Activated CD4-positive, alpha-beta T cell treated with anti-CD3 and anti-CD28 coated beads, Interleukin-2, Interleukin-6, amounts not matched to agents 100 ng/mL and 50 ng/mL, durations not matched to agents 16 hours and 8 hours (primary cell): ENCODE measurements at regions not wholly inside any gene's neighbourhood (a gene's known extent, or its start where the extent isn't known, plus 50 kb on each side); places are given as distances from the start of the nearest gene placed in this dataset.
"Not testable (repeated sequence)": the region's sequence is repeated elsewhere in the genome, so short reads cannot be mapped to it uniquely, and the experiment has no call there.

Source experiments
- DNase-seq: peaks from one replicate; pipeline ENCODE4 v3.0.0-alpha.2; 2020

DNA sequence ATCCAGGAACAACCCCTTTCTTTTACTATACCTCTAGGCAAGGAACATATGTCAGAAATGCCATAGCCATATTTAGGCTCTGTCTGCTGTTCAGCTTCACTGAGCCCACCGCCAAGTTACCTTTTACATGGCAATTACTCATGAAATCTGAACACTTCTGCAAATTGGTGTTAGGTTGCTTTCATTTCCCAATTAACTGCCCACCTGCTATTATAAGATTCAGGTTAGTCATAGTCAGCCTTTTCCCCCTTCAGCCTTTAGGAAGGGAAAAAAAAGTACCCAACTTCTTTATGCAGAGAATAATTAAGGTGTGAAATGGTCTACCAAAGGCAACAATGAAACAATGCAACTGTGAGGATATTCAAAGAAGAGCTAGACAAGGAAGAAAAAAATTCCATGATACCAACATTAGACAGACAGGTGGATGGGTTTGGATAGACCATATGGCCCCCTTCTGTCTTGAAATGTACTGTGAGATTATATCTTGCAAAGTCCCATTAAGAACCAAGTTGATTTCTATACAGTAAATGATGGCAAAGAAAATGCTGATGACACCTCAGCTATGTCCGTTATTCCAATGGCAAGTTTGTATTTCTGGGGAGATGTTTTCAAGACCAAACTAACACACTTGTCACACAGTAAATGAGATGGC is 442.1 kb upstream of the NRP1 start:
- no peak for DNase-seq

DNA sequence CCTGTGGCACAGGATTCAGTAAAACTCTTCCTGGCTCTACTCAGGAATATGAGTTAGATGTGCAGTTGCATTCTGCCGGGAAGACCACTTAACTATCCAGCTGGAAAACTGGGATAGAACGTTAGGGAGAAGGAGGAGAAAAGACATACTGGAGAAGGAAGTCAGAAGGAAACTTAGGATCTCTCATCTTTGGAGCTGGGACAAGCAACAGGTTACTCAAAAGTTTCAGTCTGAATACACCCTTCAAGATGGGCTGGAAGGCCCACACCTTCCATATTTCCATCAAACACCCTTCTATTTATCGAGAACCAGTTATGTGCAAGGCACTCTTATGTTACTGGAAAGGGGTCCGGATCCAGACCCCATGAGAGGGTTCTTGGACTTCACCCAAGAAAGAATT is 440.4 kb upstream of the NRP1 start:
- no peak for DNase-seq

DNA sequence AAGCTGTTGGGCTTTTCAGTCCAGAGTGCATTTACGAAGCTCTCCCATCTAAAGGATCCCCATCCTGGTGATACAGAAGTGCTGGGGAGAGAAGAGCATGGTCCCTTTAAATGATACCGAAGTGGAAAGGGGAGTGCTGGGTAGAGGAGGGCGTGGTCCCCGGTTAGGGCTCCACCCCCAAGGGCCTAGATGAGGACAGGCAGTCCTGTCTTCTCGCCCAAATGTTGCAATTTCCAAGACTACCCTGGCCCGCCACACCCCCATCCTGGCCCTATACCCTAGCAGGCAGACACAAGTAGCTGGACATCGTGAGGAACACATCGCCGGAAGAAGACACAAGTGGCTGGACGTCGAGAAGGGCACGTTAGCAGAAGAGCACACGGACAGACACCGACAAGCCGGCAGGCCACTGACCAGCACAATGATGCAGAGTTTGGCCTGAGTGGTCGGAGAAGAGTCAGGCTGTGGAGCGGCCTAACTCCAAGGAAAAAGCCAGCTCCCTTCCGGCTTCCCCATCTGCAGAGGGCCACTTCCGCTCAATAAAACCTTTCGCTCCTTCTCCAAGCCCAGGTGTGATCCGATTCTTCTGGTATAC is 439.5 kb upstream of the NRP1 start:
- DNase-seq, result no peak

DNA sequence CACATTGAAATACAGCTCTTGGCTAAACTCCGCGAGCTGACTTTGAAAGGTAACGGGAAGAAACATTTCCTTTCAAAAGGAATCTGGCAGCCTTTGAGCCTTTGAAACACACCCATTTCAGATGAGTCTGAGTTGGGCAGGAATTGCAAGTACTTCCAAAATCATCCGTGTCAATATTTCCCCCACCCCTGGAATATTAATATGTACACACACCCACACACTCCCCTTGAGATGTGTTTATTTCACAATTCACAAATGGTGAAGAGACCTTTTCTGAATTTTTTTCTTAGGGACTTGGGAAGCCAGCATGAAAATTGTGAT is 438.7 kb upstream of the NRP1 start:
- DNase-seq, result no peak

DNA sequence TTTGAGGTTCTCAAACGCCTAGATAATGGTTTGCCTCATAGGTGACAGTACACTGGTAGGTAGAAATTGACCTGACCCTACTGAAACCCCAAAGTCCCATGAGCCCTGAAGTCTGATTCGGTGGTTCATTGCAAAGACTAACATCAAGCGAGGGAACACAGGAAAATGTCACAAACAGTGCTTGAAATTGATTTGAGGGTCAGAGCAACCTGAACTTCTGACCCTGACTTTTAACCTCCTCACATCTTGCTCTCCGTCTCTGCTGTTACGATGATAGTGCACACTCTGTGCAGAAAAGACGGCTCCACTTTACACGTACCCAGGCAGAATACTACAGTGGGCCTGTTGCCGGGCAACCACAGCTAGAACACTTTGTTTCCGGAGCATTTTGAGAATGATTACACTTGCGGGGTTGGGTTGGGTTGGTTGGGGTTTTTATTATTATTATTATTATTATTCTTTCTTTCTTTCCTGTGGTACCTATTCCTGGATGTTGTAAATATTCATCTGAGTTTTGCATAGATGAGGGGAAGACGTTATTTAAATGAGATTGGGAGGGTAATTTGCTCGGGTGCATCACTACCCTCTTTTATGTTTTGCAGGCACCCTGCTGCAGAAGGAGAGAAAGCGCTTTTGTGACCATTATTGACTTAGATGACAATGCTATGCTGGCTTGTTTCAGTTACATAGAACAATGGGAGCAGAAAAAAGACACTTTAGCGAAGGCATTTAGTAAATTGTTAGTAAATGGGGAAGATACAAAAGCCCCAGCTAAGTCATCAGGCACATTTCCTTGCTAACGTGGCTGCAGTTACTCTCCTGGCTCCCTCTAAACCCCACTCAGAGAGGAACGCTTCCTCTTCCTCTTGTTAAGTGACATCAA is 438.1 kb upstream of the NRP1 start:
- no peak for DNase-seq

DNA sequence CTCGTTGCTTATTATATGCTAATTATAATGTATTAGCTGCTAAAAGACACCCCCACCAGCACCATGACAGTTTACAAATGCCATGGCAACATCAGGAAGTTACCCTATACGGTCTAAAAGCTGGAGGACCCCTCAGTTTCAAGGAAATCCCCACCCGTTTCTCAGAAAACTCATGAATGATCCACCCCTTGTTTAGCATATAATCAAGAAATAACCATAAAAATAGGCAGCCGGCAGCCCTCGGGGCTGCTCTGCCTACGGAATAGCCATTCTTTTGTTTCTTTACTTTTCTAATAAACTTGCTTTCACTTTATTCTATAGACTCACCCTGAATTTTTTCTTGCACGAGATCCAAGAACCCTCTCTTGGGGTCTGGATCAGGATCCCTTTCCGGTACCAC is 437.4 kb upstream of the NRP1 start:
- not testable (repeated sequence) for DNase-seq

DNA sequence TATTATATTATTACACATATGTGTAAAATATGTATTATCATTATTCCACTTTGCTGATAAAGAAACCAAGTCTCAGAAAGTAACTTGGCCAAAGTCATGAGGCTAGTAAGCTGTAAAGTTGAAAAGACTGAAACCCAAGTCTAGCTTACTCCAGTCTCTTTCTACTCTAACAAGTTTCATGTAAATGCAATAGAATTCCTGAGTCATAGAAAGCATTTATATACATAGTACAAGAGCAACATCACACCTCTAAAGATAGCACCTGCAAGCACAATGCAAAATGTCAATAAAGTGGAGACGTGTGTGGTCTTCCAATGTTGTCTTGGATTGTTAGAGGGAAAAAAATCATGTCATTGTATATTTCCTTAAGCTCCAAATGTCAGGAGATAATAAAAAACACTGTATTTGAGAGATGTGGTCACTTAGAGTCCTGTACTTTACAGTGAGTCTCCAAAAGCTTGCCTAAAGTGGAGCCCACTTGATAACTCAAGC is 430.3 kb upstream of the NRP1 start:
- no peak for DNase-seq

DNA sequence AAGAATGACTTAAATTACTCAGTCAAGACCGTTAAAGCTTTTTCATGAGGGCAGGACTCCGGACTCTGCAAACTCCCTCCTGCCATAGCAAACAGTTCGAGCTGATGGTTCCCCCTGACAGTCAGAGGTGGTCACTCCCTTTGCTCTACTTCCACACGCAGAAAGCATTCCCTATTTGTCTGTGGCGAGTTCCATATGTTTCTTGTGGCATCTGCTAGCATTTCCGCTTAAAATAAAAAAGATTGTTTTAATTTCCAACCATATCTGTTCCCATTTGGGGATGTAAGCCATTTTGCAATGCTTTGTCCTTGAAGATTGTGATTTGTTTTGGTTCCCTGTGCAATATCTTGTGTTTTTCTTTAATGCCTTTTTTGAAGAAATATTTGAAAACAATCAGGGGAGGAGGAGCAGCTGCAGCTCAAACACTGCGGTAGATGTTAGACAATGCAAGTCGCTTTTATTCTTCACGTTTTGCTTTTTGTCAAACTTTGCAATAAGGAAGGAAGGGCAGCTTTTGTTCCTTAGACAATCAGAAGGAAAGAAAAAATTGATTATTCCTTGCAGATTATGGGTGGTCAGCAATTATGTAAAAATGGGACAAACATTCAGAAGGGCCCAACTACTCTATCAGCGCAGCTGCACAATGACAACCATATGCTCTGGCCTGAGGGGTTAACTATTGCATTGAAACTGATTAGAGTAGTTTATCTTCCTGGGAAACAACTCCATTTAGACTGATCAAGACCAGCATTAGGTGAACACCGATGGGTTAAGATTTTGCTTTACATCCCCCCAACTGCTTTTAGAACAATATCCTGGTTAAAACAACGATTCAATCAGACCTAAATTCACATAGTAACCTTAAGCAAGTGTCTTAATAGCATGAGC is 425.8 kb upstream of the NRP1 start:
- no peak for DNase-seq

DNA sequence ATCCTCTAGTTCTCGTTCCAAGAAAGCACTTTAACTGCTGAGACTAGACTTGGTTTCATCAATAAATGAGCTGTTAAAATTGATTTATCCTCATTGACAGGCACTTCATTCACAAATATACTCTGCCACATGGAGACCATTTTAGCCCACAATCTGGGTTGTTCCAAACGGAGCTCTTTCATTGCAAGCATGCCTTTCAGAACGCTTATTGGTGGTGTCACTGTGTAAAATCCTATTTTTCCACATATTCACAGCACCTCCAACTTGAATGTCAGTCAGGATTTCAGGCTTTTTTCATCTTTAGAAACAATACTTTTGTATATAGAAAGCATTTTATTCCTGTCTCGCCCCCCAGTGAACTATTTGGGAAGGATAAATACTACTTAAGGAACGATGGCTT is 424.7 kb upstream of the NRP1 start:
- no peak for DNase-seq

DNA sequence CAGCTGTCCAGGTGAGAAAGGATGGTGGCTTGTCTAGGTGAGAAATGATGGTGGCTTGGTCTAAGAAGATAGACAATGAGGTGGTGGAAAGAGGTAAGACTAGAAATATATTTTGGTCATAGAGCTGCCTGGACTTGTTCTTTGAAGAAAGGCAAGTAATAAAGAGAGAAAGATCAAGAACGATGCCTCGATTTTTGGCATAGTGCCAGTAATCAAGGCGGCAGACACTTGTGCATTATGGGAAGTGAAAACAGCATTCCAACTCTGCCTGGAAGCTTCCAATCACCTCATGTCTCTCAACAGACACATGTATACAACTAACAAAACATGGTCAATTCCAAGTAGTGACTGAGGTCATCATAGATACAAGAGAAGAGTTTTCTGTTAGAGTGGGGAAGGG is 423.8 kb upstream of the NRP1 start:
- DNase-seq, result no peak

DNA sequence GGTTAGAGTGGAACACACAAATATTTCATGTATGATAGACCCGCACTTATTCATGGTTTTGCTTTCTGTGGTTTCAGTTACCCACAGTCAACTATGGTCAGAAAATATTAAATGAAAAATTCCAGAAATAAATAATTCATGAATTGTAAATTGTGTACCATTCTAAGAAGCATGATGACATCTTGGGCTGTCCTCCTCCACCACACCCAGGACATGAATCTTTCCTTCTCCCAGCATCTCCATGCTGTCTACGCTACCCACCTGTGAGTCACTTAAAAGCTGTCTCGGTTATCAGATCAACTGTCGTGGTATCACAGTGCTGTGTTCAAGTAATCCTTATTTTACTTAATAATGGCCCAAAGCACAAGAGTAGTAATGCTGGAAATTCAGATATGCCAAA is 419.6 kb upstream of the NRP1 start:
- DNase-seq, result no peak

DNA sequence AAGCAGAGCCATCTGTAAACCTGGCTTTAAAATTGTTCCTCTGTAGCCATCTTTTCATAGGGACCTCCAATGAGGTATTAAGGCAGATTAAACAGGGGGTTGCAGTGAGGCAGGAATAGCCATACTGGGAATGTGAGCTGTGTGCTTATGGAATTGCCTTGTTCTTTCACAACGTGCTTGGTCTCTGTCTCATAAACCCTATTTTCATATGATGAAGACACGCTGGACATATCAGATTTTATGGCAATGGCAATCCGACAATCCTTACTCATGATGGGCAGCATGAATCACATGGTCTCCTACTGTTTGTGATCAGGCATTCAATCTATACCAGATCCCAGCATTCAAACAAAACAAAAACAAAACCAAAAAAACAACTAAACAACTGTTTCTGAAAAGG is 418.9 kb upstream of the NRP1 start:
- DNase-seq, result no peak

DNA sequence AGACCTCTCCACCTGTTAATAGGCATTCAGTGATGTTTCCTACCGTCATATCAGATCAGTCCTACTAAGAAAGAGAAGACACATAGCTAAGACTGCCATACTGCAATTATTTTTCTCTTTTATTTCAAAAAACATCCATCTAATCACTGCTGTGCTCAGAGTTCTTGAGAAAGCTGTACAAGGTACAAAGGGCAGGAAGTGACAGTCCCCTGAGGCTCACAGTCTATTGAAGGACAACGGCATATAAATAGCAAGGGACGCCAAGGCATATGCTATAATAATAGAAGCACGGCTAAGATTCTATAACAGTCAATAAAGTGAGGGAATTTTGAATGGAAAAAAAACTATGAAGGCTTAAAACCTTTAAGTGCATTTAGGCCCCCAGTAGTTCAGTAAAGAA is 415.3 kb upstream of the NRP1 start:
- no peak for DNase-seq

DNA sequence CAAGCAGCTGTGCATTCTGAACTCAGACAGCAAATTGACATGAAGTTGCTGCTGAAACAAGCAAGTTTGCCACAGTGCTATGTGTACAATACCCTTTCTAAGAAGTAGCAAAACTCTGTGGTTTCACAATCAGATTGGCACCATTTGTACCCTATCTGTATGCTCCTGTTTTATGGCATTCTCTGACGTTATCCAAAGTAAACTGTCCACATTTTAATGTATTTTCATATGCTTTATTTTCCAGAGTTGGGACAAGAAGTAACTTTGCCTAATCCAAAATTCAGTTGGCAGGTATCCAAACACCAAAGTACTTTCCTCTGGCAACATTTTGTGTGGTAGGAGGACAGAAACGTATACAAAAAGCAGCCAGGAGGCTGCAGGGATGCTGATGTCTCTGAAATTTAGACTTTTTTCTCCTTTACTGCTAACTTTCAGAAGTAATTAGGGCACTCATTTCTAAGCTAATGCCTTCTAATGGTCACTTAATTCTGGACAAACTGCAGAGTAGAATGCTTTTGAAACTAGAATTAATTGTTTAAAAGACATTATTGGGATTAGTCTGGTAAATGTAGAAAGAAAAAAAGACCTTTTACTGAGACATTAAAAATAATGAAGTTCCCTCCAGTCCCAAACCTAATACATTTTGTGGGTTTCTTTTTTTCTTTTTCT is 414.7 kb upstream of the NRP1 start:
- no peak for DNase-seq

DNA sequence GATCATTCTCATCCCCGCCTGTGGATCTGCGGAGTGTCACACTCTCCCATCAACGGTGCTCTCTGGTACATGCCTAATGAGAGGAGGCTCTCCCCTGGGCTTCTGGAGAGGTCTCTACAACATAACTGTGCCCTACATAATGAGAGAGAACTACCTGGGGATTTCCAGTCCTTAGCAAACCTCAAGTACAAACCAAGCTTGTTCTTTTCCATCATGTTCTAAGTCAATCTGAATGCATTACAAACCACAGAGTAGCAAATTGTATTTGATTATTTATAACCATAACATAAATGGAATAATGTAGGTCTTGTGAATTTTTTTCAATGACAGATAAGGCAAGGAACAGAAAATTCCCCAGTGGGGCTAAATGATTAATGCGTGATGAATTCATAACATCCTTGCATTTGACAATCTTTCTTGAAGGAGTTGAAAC is 412.4 kb upstream of the NRP1 start:
- no peak for DNase-seq

DNA sequence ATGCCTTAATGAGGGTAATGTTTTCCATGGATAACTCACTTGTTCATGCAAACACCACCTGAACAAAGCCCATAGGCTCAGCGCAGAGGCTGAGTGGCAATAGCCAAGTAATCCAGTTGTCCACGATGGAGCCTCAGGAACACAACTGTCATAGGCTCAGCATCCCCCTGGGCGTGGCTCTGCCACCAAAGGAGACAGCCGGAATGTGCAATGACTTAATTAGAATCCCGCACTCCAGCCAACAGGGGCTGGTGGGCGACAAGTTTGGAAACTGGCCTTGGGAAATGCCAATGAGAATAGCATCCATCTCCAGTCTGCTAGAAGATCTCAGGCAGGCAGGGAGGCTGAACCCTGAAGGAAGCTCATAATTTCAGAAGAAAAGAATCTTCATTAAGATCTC is 411.7 kb upstream of the NRP1 start:
- no peak for DNase-seq

DNA sequence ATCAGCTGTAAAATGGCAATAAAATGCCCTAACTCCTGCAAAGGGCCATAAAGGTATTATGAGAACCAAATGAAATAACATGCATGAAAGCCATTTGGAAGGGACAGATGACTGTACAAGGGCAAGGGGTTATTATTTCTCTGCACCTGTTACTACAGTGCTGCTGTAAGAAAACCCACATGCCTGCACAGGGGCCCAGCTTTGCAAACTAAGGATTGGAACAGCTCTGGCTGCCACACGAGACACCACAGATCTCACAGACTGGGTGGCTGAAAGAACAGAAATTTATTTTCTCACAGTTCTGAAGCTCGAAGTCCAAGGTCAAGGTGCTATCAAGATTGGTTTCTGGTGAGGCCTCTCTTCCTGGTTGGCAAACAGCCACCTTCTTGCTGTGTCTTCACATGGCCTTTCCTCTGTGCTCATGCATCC is 409.0 kb upstream of the NRP1 start:
- DNase-seq, result no peak

DNA sequence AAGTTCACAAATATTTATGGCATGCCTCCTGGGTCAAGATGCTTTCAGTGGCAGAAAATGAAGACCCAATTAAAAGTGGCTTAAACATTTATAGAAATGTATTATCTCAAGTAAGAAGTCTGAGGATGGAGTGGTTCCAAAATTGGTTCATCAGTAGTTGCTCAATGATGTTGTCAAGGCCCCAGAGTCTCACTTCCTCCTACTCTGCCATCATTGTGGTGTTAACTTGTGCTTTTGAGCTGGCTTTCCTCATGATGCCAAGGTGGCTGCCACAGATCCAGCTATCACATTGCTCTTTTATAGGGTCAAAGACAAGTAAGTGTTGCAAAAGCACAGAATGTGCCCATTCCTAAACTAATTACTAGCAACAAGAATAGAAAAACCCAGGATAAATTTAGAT is 404.6 kb upstream of the NRP1 start:
- no peak for DNase-seq

DNA sequence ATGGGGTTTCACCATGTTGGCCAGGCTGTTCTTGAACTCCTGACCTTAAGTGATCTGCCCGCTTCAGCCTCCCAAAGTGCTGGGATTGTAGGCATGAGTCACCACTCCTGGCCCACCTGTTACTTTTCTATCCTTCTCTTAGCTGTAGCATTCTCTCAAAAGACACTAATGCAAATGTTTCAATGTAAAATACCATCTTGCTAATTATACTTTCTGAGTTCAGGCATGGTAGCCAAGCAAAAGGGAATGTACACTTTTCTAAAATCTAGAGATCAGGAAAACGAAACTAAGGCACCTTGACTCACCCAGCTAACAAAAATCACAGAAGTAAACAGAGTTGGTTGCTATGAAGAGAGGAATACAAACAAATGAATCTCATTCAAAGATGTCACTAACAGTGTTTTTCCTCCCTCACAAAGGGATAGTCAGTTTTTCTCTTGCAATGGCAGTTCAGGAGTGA is 401.0 kb upstream of the NRP1 start:
- no peak for DNase-seq

DNA sequence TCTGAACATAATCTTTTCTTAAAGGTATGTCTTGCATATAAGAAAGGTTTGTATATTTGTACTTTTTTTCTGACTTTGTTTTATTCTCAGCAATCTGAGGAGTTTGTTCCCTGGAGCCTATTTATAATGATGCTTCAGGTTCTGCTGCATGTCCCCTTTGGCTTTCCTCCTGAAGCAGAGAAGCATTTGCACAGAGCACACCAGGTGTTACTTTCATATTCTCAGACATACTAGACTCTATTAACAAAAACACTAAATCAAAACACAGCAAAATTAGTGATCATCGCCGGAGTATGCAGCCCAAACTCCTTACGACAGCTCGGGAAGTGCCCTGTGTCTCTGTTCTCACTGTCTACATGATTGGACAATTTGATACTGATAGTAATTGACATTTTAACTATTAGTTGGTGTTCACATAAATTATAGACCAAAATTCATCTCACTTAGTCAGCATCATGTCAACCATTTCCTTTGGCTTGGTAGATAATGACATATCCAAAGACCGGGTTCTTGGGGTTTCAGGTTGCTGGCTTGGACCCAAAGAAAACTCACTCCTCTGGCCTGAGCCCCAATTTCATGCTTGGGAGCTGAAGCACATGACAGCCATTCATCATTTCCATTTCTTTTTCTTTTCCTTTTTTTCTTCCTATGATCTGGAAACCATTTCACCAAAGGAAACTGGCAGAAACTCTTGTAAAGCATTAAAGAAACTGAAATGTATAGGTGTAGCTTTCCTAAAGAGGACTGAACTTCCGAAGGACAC is 400.1 kb upstream of the NRP1 start:
- no peak for DNase-seq

DNA sequence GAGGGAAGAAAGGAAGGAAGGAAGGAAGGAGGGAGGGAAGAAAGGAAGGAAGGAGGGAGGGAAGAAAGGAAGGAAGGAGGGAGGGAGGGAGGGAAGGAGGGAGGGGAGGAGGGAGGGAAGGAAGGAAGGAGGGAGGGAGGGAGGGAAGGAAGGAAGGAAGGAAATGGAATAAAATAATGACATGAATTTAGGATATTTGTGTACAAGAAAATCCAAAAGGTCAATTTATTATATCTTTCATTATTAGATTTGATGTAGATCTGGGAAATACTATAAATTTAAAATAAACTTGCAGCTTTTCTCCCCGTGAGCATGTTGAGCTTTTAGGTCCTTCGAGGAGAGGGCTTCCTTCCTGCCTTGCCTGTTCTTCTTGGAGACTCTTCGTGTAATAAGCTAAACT is 398.6 kb upstream of the NRP1 start:
- DNase-seq, result no peak
